ENCODE measurements at regions not wholly inside any gene's neighbourhood (a gene's known extent, or its start where the extent isn't known, plus 50 kb on each side); places are given as distances from the start of the nearest gene placed in this dataset.

DNA sequence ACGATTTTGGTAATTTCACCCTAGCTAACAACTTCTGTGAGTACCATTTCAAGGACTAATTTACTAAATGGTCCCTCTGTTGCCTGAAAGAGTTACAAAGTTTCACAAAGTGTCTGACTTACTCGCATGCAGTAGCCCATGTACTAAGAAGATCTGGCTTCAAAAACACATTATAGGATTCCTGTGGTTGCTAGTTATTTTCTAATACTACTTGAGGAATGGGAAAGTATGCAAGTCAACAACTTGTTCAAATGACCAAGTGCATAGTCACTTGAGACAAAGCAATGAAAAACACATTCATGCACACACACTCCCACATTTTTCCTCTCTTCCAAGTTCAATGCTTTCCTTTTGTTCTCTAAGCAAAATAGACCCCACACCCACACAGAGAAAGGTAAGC is 219.7 kb upstream of the TMPO start:
- Mint-ChIP-seq H3K27ac (no peak overlapping the region), H3K4me3 (no peak overlapping the region), H3K27me3 (ENCODE audit: low read depth) (no peaks in the 10 kb centered on the region), H3K4me1 (peaks cover 17 to 23% of the 10 kb centered on the region in 2 experiments), H3K9me3 (no peaks in the 10 kb centered on the region; a peak in 1 of 5 replicates), H3K36me3 (ENCODE audit: insufficient read depth in 1 of 3, low read depth in 3 of 3) (no peaks in the 10 kb centered on the region)
- no peak overlapping the region for H2BK20ac ChIP-seq (ENCODE audit: low read depth, low read length, poor library complexity, severe bottlenecking)
- no peak overlapping the region for H3K27ac ChIP-seq (ENCODE audit: insufficient read length, low read depth, low read length)
- no peak overlapping the region for H3K23ac ChIP-seq (ENCODE audit: insufficient read length, low read depth, low read length)
- H2AFZ ChIP-seq (ENCODE audit: low read length) = no peak overlapping the region
- H3K56ac ChIP-seq (ENCODE audit: insufficient read length, low read depth, low read length) = no peak overlapping the region
- H3K9me3 ChIP-seq (ENCODE audit: control insufficient read depth, low read depth, low read length) = no peaks in the 10 kb centered on the region
- no peak overlapping the region for H2AK5ac ChIP-seq (ENCODE audit: insufficient read length, low read length)
- H4K5ac ChIP-seq (ENCODE audit: insufficient read length, low read depth, low read length) = no peak overlapping the region
- no peak overlapping the region for H3K9ac ChIP-seq (ENCODE audit: extremely low read depth, insufficient read length, low read length)
- H3K23me2 ChIP-seq (ENCODE audit: insufficient read length, low read depth, low read length, poor library complexity, severe bottlenecking) = no peaks in the 10 kb centered on the region
- no peaks in the 10 kb centered on the region for H4K20me1 ChIP-seq (ENCODE audit: control insufficient read depth, insufficient read depth, insufficient read length)
- no peak overlapping the region for H4K91ac ChIP-seq (ENCODE audit: insufficient read length, low read depth, low read length)
- H2BK5ac ChIP-seq (ENCODE audit: insufficient read length, low read length) = no peak overlapping the region
- H3T11ph ChIP-seq (ENCODE audit: low read length) = no peak overlapping the region
- no peak overlapping the region for H2BK12ac ChIP-seq (ENCODE audit: insufficient read length, low read depth, low read length)
- H3K18ac ChIP-seq (ENCODE audit: insufficient read length, low read depth, low read length) = no peak overlapping the region
- H2BK15ac ChIP-seq (ENCODE audit: low read depth, low read length) = no peak overlapping the region
- no peak for DNase-seq
- H3K4me1 ChIP-seq (ENCODE audit: insufficient read depth, low read length) = peaks cover 2% of the 10 kb centered on the region; the same call in 1 of the 2 replicates
- H3K14ac ChIP-seq (ENCODE audit: insufficient read depth, low read length) = no peak overlapping the region
- WGBS (ENCODE audit: extremely low coverage, insufficient read length, low lambda C conversion rate) = no CpG with 5 or more reads among the region's 2 CpGs
- H4K8ac ChIP-seq (replicated peaks; ENCODE audit: insufficient read length, low read depth, low read length) = no peak overlapping the region
- H3K4me2 ChIP-seq (ENCODE audit: insufficient read depth, insufficient read length, low read length) = no peak overlapping the region
- no peak overlapping the region for H3K4ac ChIP-seq (ENCODE audit: low read depth, low read length)
- H3K27me3 ChIP-seq (ENCODE audit: insufficient read depth, low read length) = no peaks in the 10 kb centered on the region
- no peaks in the 10 kb centered on the region for H3K79me1 ChIP-seq (ENCODE audit: insufficient read depth, low read depth, low read length, poor library complexity, severe bottlenecking)
- no peaks in the 10 kb centered on the region for H3K79me2 ChIP-seq (ENCODE audit: insufficient read depth, low read length)
- H2BK120ac ChIP-seq (ENCODE audit: low read depth, low read length, poor library complexity, severe bottlenecking) = no peak overlapping the region
- TF ChIP-seq, protein P1, sequence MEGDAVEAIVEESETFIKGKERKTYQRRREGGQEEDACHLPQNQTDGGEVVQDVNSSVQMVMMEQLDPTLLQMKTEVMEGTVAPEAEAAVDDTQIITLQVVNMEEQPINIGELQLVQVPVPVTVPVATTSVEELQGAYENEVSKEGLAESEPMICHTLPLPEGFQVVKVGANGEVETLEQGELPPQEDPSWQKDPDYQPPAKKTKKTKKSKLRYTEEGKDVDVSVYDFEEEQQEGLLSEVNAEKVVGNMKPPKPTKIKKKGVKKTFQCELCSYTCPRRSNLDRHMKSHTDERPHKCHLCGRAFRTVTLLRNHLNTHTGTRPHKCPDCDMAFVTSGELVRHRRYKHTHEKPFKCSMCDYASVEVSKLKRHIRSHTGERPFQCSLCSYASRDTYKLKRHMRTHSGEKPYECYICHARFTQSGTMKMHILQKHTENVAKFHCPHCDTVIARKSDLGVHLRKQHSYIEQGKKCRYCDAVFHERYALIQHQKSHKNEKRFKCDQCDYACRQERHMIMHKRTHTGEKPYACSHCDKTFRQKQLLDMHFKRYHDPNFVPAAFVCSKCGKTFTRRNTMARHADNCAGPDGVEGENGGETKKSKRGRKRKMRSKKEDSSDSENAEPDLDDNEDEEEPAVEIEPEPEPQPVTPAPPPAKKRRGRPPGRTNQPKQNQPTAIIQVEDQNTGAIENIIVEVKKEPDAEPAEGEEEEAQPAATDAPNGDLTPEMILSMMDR (conservative IDR thresholded peaks at IDR 0.05) = no peak

Measured in H9 (cell line).